SK-N-SH (cell line): ENCODE measurements at regions not wholly inside any gene's neighbourhood (a gene's known extent, or its start where the extent isn't known, plus 50 kb on each side); places are given as distances from the start of the nearest gene placed in this dataset.

ENCODE experiments used
- CTCF ChIA-PET: fragments of 300-600, 350-600 bp; formaldehyde crosslinking; extraction: SDS; loops from one replicate; lab custom pipeline; 2021; lab: Yijun Ruan, JAX
- POLR2A ChIA-PET: fragments of 350-600 bp; sonication (Branson Sonifier 250); formaldehyde crosslinking; extraction: SDS; loops from one replicate; lab custom pipeline; 2020; ENCODE audit warnings: antibody characterized with exemption, inconsistent platforms; lab: Yijun Ruan, JAX
- DNase-seq: peaks from one replicate; pipeline ENCODE4 v3.0.0; 2012
- H2AFZ ChIP-seq: fragments of 200-600 bp; sonication (generic); 2 replicates; pipeline ENCODE4 v1.8.1; 2016; ENCODE audit warnings: antibody characterized with exemption, mild to moderate bottlenecking, low read depth
- H3F3A ChIP-seq: fragments of 200-600 bp; sonication (generic); replicated peaks from 2 replicates; pipeline ENCODE3; 2016; ENCODE audit warnings: antibody characterized with exemption, mild to moderate bottlenecking; ENCODE audit not compliant: insufficient read depth
- H3K27ac ChIP-seq, 2 experiments: fragments of 200-500 bp in 1 of 2; fragments of 200-600 bp in 1 of 2; sonication (Bioruptor generic) in 1 of 2; sonication (generic), shearing (Covaris generic) in 1 of 2; 2 replicates each; pipeline versions ENCODE4 v1.5.1 to v1.6.1; 2014 to 2016; ENCODE audit warnings: low read depth in 2 of 2, inconsistent platforms in 1 of 2, low read length in 1 of 2, mild to moderate bottlenecking in 1 of 2, mixed read lengths in 1 of 2
- H3K27me3 ChIP-seq: fragments of 200-600 bp; sonication (generic), shearing (Covaris generic); 2 replicates; pipeline ENCODE4 v1.6.1; 2016; ENCODE audit warnings: mixed run types; ENCODE audit not compliant: insufficient read depth
- H3K36me3 ChIP-seq, 2 experiments: fragments of 200-500 bp in 1 of 2; fragments of 200-600 bp in 1 of 2; sonication (Bioruptor generic) in 1 of 2; sonication (generic) in 1 of 2; replicated peaks in 1 of 2; 2 replicates each; pipeline versions ENCODE3 to v1.5.1; 2014 to 2016; ENCODE audit warnings: low read length in 1 of 2, mild to moderate bottlenecking in 1 of 2; ENCODE audit not compliant: insufficient read depth in 2 of 2, control insufficient read depth in 1 of 2
- H3K4me1 ChIP-seq, 2 experiments: fragments of 200-500 bp in 1 of 2; fragments of 200-600 bp in 1 of 2; sonication (Bioruptor generic) in 1 of 2; sonication (generic), shearing (Covaris generic) in 1 of 2; 2 replicates each; pipeline versions ENCODE4 v1.5.1 to v1.6.1; 2014 to 2016; ENCODE audit warnings: low read depth in 1 of 2, low read length in 1 of 2, mixed run types in 1 of 2; ENCODE audit not compliant: insufficient read depth in 2 of 2, control insufficient read depth in 1 of 2
- H3K4me2 ChIP-seq: fragments of 200-600 bp; sonication (generic), shearing (Covaris generic); 2 replicates; pipeline ENCODE4 v1.6.1; 2017; ENCODE audit warnings: mixed run types
- H3K4me3 ChIP-seq, 2 experiments: fragments of 200-500 bp in 1 of 2; fragments of 200-600 bp in 1 of 2; sonication (Bioruptor generic) in 1 of 2; sonication (generic), shearing (Covaris generic) in 1 of 2; 2 replicates each; pipeline versions ENCODE4 v1.5.1 to v1.8.1; 2014 to 2016; ENCODE audit warnings: low read depth in 2 of 2, inconsistent platforms in 1 of 2, low read length in 1 of 2, mild to moderate bottlenecking in 1 of 2, mixed read lengths in 1 of 2, moderate library complexity in 1 of 2
- H3K79me2 ChIP-seq: fragments of 200-600 bp; sonication (generic); 2 replicates; pipeline ENCODE4 v1.8.1; 2017; ENCODE audit warnings: mild to moderate bottlenecking; ENCODE audit not compliant: insufficient read depth
- H3K9ac ChIP-seq: fragments of 200-600 bp; sonication (generic); 2 replicates; pipeline ENCODE4 v1.6.1; 2017; ENCODE audit warnings: mixed run types
- H3K9me2 ChIP-seq: fragments of 200-600 bp; sonication (generic); 2 replicates; pipeline ENCODE4 v1.6.1; 2017; ENCODE audit warnings: mixed run types
- H3K9me3 ChIP-seq: fragments of 200-600 bp; sonication (generic); 2 replicates; pipeline ENCODE4 v1.6.1; 2017; ENCODE audit warnings: mixed run types, mild to moderate bottlenecking, moderate library complexity
- H4K20me1 ChIP-seq: fragments of 200-600 bp; sonication (generic); 2 replicates; pipeline ENCODE4 v1.6.1; 2017; ENCODE audit warnings: mild to moderate bottlenecking, mixed run types; ENCODE audit not compliant: insufficient read depth
- CHD2 ChIP-seq: fragments of 150-350 bp; IDR thresholded peaks from 2 replicates; pipeline ENCODE4 v1.6.1; 2018; ENCODE audit warnings: low read length; ENCODE audit not compliant: partially characterized antibody
- CTCF ChIP-seq: fragments of 200-600 bp; sonication (generic); IDR thresholded peaks from 2 replicates; pipeline ENCODE4 v1.6.1; 2017; ENCODE audit warnings: antibody characterized with exemption, mild to moderate bottlenecking, moderate library complexity
- EP300 ChIP-seq, 2 experiments: IDR thresholded peaks; 2 replicates each; pipeline versions ENCODE4 v1.4.0 to v1.6.1; 2012; ENCODE audit warnings: borderline replicate concordance in 1 of 2, low read depth in 1 of 2, low read length in 1 of 2
- GABPA ChIP-seq: IDR thresholded peaks from 2 replicates; pipeline ENCODE4 v1.4.0; 2012; ENCODE audit warnings: low read depth, mild to moderate bottlenecking
- GATA2 ChIP-seq: sonication (generic); formaldehyde crosslinking; IDR thresholded peaks from 2 replicates; pipeline ENCODE4 v1.5.0; 2020; ENCODE audit warnings: mild to moderate bottlenecking, missing genetic modification reagents
- JUND ChIP-seq: IDR thresholded peaks from 2 replicates; pipeline ENCODE4 v1.4.0; 2012
- MXI1 ChIP-seq: IDR thresholded peaks from 2 replicates; pipeline ENCODE4 v1.6.1; 2012; ENCODE audit warnings: mild to moderate bottlenecking, low read depth, low read length, improper control_type of control experiment
- NFIC ChIP-seq: IDR thresholded peaks from 2 replicates; pipeline ENCODE4 v1.4.0; 2012; ENCODE audit warnings: borderline replicate concordance
- NRF1 ChIP-seq: IDR thresholded peaks from 2 replicates; pipeline ENCODE4 v1.6.1; 2012; ENCODE audit warnings: low read depth, mild to moderate bottlenecking, low read length
- RCOR1 ChIP-seq: fragments of 150-350 bp; IDR thresholded peaks from 2 replicates; pipeline ENCODE4 v1.6.1; 2017; ENCODE audit warnings: antibody characterized with exemption, low read length
- RFX5 ChIP-seq: IDR thresholded peaks from 2 replicates; pipeline ENCODE4 v1.6.1; 2012; ENCODE audit warnings: mild to moderate bottlenecking, improper control_type of control experiment, low read length
- RXRA ChIP-seq: IDR thresholded peaks from 2 replicates; pipeline ENCODE4 v1.4.0; 2012; ENCODE audit warnings: low read depth, mild to moderate bottlenecking, borderline replicate concordance
- SIN3A ChIP-seq: IDR thresholded peaks from 2 replicates; pipeline ENCODE4 v1.6.1; 2012; ENCODE audit warnings: low read depth, mild to moderate bottlenecking, low read length, moderate library complexity, borderline replicate concordance
- SMC3 ChIP-seq: IDR thresholded peaks from 2 replicates; pipeline ENCODE4 v1.6.1; 2012; ENCODE audit warnings: low read depth, low read length, improper control_type of control experiment
- TCF12 ChIP-seq: IDR thresholded peaks from 2 replicates; pipeline ENCODE4 v1.4.0; 2012
- whole genome bisulfite sequencing: methylation state at CpG from one replicate; pipeline ENCODE4 v1.1.6; 2017; ENCODE audit warnings: low lambda C conversion rate; 5-methylcytosine and 5-hydroxymethylcytosine counted together

- ChIA-PET CTCF (no interaction called here), POLR2A (no interaction called here)
- H3K27me3 ChIP-seq = no peaks in the 10 kb centered on the region
- H3K9me3 ChIP-seq = no peaks in the 10 kb centered on the region
- peaks cover 4% of the 10 kb centered on the region for H3F3A ChIP-seq
- no peaks in the 10 kb centered on the region for H3K36me3 ChIP-seq
- H4K20me1 ChIP-seq = no peaks in the 10 kb centered on the region
- no peak overlapping the region for H3K9ac ChIP-seq
- H2AFZ ChIP-seq = no peak overlapping the region
- H3K79me2 ChIP-seq = no peaks in the 10 kb centered on the region
- 31% methylated on average over 2 of the region's 2 CpGs for WGBS
- peak overlapping the region in 1 of 2 experiments; percentile 23; a peak in 1 of 4 replicates for H3K27ac ChIP-seq
- no peak for DNase-seq
- peaks cover 0 to 2% of the 10 kb centered on the region in 2 experiments; a peak in 2 of 4 replicates for H3K4me1 ChIP-seq
- H3K9me2 ChIP-seq = no peaks in the 10 kb centered on the region
- no peak overlapping the region; the same call in 1 of the 2 replicates for H3K4me2 ChIP-seq
- no peak for TF ChIP-seq MXI1
- TF ChIP-seq TCF12 = peak; percentile 15; the same call in 1 of the 2 replicates
- no peak overlapping the region for H3K4me3 ChIP-seq
Observed at GRCh38 chr1:83026745-83027144, 972.2 kb downstream of the TTLL7 start.

- Histone ChIP-seq H4K20me1 (no peaks in the 10 kb centered on the region), H3K79me2 (no peaks in the 10 kb centered on the region), H3K4me2 (no peak overlapping the region), H3K27me3 (no peaks in the 10 kb centered on the region), H3F3A (no peaks in the 10 kb centered on the region), H3K4me3 (no peak overlapping the region), H3K9ac (no peak overlapping the region), H3K9me3 (no peaks in the 10 kb centered on the region; the same call in 1 of the 2 replicates), H3K36me3 (no peaks in the 10 kb centered on the region), H3K27ac (no peak overlapping the region), H3K4me1 (peaks cover 0 to 2% of the 10 kb centered on the region in 2 experiments; a peak in 2 of 4 replicates), H2AFZ (no peak overlapping the region), H3K9me2 (no peaks in the 10 kb centered on the region)
- ChIA-PET CTCF (no interaction called here), POLR2A (no interaction called here)
- no peak for DNase-seq
- 90% methylated on average over 2 of the region's 2 CpGs for WGBS
- no peak for TF ChIP-seq RCOR1
- TF ChIP-seq SIN3A = no peak
- no peak for TF ChIP-seq CHD2
- TF ChIP-seq GABPA = no peak
- TF ChIP-seq RXRA = no peak
- TF ChIP-seq RFX5 = no peak
- no peak for TF ChIP-seq GATA2 (CRISPR knock-in tag)
- no peak for TF ChIP-seq NFIC
- no peak for TF ChIP-seq JUND
- TF ChIP-seq SMC3 = no peak
- TF ChIP-seq CTCF = no peak
- TF ChIP-seq EP300 (IDR thresholded peaks at IDR 0.05; ENCODE audit: borderline replicate concordance in 1 of 2, low read depth in 1 of 2, low read length in 1 of 2) = no peak
- TF ChIP-seq NRF1 = no peak
Observed at GRCh38 chr1:83024251-83024767, 974.6 kb downstream of the TTLL7 start.
